ENCODE measurements at regions not wholly inside any gene's neighbourhood (a gene's known extent, or its start where the extent isn't known, plus 50 kb on each side); places are given as distances from the start of the nearest gene placed in this dataset.
"Not testable (repeated sequence)": the region's sequence is repeated elsewhere in the genome, so short reads cannot be mapped to it uniquely, and the experiment has no call there.

DNA sequence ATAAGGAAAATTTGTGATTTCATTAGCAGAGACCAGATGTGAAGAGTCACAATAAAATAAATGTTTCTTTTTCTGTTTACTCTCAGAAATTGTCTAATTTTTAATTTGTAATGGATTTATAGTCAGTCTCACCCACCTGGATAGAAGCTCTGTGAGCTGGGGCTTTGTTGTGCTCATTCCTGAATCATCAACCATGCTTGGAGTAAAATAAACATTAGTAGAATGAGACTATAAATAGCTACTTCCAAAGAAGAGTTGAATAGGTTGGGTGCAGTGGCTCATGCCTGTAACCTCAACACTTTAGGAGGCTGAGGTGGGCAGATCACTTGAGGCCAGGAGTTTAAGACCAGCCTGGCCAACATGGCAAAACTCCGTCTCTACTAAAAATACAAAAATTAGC, 185.3 kb upstream of the FBXO33 start:
- Mint-ChIP-seq H3K36me3 (peaks cover 2% of the 10 kb centered on the region), H3K4me1 (peaks cover 49% of the 10 kb centered on the region), H3K27ac (no peak overlapping the region), H3K27me3 (no peaks in the 10 kb centered on the region), H3K9me3 (peaks cover 9% of the 10 kb centered on the region), H3K4me3 (no peak overlapping the region)

DNA sequence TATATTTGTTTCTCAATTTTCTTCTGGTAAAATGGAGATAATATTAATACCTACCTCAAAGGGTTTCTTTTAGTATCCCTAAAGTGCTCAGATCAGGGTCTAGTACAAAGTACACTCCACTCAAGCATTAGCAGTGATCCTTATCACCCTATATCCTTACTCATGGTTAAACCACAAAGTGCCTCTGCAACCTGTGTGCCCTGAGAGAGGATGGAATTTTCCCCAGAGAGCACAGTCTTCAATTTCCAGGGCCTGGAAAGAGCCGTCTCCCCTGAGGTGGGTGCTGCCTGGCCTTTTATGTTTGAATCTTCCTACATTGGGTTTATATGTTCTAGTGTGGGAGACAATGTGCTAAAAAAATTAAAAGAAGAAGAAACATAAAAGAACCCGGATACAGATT, 183.1 kb upstream of the FBXO33 start:
- peaks cover 41% of the 10 kb centered on the region for H3K4me1 Mint-ChIP-seq
- H3K9me3 Mint-ChIP-seq, result peaks cover 14% of the 10 kb centered on the region
- peaks cover 4% of the 10 kb centered on the region for H3K36me3 Mint-ChIP-seq
- H3K27ac Mint-ChIP-seq, result no peak overlapping the region
- H3K4me3 Mint-ChIP-seq, result no peak overlapping the region
- no peaks in the 10 kb centered on the region for H3K27me3 Mint-ChIP-seq

DNA sequence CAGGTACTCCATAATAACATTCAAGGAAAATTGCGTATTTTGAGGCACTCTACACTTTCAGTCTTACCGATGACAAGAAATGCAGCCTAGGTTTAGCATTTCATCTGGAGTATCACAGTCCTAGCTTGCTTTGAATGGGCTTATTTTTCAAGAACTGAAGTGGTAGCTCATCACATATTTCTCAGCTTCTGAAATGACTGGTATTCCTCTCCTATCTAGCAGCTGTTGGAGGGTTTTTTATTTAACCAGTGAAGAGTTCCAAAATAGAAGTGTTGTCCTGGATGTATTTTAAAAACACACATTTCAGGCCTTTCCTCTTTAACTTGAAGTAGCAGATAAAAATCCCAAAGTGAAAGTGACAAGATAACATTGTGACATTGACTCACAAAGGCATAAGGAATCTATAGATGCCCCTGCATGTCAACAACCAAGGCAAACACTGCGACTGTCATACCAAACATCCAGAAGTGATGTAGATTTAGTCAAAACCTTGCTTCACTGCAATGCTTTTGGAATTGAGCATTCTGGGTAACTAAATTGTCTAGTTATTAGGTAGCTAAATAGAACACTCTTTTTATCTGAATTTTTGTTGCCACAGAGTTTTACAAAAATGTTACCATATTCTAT, 182.2 kb upstream of the FBXO33 start:
- Mint-ChIP-seq H3K4me3 (no peak overlapping the region), H3K36me3 (peaks cover 4% of the 10 kb centered on the region), H3K9me3 (peaks cover 13% of the 10 kb centered on the region), H3K27me3 (no peaks in the 10 kb centered on the region), H3K4me1 (peaks cover 47% of the 10 kb centered on the region), H3K27ac (no peak overlapping the region)

DNA sequence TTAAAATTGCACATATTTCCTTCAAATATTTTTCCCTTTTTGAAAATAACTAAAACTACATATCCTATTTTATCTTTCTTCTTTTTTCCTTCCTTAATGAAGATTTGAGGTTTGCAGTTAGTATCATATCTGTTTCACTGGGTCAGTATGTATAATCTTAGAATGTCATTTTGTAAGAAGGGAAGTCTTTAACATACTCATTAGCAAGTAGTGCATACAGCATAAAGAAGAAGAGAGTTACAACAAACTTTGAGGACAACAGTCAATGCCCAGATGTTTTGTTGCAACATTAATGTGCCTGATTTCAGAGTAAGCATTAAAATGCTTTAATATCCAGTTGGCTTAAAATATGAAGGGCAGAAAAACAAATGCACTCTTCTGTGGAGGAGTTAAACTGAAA, 176.9 kb upstream of the FBXO33 start:
- peaks cover 18% of the 10 kb centered on the region for H3K9me3 Mint-ChIP-seq

DNA sequence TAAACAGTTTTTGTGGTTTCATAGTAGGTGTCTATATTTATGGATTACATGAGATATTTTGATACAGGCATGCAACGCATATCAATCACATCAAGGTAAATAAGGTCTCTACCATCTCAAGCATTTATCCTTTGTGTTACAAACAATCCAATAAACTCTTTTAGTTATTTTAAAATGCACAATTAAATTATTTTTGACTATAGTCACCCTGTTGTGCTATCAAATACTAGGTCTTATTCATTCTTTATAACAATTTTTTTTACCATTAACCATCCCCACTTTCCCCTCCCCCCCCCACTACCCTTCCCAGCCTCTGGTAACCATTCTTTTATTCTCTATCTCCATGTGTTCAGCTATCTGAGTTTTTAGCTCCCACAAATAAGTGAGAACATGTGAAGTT, 175.7 kb upstream of the FBXO33 start:
- peaks cover 18% of the 10 kb centered on the region for H3K9me3 Mint-ChIP-seq

More for the DNA sequence above, 176.9 kb upstream of the FBXO33 start:
- H3K4me3 Mint-ChIP-seq, result no peak overlapping the region
- H3K4me1 Mint-ChIP-seq, result peaks cover 73% of the 10 kb centered on the region
- peaks cover 9% of the 10 kb centered on the region for H3K36me3 Mint-ChIP-seq
- no peaks in the 10 kb centered on the region for H3K27me3 Mint-ChIP-seq
- peak overlapping the region; percentile 6 for H3K27ac Mint-ChIP-seq

DNA sequence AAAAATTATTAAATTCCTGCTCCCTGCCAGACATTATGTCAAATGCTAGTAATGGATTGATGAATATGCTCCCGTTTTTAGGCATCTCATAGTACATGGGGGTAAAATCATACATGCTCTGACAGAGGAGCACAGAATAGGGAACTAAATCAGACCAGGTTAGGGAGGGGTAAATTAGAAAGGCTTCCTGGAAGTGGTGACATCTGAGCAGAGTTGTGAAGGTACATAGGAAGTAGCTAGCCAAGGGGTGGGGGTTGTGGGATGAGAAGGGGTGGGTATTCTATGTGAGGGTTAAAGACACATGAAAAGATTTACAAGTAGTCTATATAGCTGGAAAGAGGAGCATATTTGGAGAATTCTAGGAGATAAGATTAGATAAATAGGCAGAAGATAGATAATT, 171.7 kb upstream of the FBXO33 start:
- Mint-ChIP-seq H3K9me3 (peaks cover 33% of the 10 kb centered on the region), H3K4me1 (peaks cover 65% of the 10 kb centered on the region), H3K27me3 (no peaks in the 10 kb centered on the region), H3K4me3 (no peak overlapping the region), H3K36me3 (peaks cover 23% of the 10 kb centered on the region), H3K27ac (peak overlapping the region; percentile 68)

More for the DNA sequence above, 175.7 kb upstream of the FBXO33 start:
- Mint-ChIP-seq H3K4me1 (peaks cover 78% of the 10 kb centered on the region), H3K4me3 (no peak overlapping the region), H3K36me3 (peaks cover 9% of the 10 kb centered on the region), H3K27ac (no peak overlapping the region), H3K27me3 (no peaks in the 10 kb centered on the region)

DNA sequence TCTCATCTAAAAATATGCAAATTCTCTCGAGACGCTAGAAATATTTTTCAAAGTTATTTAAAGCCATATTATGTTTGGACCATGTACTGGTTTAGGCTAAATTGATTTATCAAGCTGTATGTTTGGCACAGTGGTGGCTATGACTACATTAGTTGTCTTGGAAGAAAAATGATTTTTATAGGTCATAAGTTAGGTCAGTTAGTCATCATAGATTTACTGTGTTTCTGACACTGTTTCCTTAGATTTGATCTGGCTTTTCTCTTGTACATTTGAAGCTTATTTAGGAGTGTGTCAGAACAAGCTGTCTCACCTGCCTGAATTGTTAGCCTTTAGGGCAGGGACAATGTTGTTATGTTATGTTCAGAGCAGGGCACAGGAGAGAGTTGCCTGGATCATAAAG, 161.1 kb upstream of the FBXO33 start:
- Mint-ChIP-seq H3K36me3 (peaks cover 3% of the 10 kb centered on the region), H3K27ac (no peak overlapping the region), H3K4me1 (peaks cover 37% of the 10 kb centered on the region), H3K4me3 (no peak overlapping the region), H3K9me3 (peaks cover 4% of the 10 kb centered on the region), H3K27me3 (no peaks in the 10 kb centered on the region)

DNA sequence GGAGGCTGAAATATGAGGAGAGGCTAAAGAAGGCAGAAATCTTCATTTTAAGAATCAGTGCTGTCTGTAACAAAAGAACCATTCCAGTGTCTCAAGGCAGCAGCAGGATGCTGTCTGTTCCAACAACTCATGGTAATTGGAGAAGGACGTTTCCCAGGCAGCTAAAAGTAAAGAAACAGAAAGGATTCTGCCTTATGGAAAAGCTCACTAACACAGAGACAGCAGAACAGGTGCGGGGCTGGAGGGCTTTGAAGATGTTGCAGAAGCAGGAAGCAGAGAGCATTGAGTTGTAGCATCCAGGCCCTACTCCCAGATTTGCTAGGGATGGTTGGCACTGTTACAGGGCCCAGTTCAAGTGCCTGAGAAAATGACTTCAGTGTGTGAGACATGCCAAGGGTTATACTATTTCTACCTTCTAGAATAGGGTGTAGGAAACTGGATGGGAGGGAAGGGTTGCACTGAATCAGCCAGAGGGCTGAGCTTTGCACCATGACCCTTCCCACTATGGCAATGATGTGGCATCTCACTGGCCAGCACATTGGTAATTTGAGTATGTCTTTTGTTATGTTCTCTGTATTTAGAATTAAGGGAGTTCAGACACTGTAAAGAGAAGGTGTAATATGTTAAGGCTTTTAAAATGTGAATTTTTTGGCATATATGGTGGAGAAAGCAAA, 160.0 kb upstream of the FBXO33 start:
- H3K27me3 Mint-ChIP-seq, result no peaks in the 10 kb centered on the region
- H3K27ac Mint-ChIP-seq, result no peak overlapping the region
- peaks cover 4% of the 10 kb centered on the region for H3K9me3 Mint-ChIP-seq
- peaks cover 37% of the 10 kb centered on the region for H3K4me1 Mint-ChIP-seq
- H3K36me3 Mint-ChIP-seq, result peaks cover 6% of the 10 kb centered on the region
- H3K4me3 Mint-ChIP-seq, result no peak overlapping the region

DNA sequence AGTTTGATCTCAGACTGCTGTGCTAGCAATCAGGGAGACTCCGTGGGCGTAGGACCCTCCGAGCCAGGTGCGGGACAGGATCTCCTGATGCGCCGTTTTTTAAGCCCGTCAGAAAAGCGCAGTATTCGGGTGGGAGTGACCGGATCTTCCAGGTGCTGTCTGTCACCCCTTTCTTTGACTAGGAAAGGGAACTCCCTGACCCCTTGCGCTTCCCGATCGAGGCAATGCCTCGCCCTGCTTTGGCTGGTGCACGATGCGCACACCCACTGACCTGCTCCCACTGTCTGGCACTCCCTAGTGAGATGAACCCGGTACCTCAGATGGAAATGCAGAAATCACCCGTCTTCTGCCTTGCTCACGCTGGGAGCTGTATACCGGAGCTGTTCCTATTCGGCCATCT, 157.6 kb upstream of the FBXO33 start:
- H3K27ac Mint-ChIP-seq, H3K36me3 Mint-ChIP-seq, H3K4me3 Mint-ChIP-seq, H3K27me3 Mint-ChIP-seq, H3K9me3 Mint-ChIP-seq: not testable (repeated sequence)
- H3K4me1 Mint-ChIP-seq, result peaks cover 30% of the 10 kb centered on the region

DNA sequence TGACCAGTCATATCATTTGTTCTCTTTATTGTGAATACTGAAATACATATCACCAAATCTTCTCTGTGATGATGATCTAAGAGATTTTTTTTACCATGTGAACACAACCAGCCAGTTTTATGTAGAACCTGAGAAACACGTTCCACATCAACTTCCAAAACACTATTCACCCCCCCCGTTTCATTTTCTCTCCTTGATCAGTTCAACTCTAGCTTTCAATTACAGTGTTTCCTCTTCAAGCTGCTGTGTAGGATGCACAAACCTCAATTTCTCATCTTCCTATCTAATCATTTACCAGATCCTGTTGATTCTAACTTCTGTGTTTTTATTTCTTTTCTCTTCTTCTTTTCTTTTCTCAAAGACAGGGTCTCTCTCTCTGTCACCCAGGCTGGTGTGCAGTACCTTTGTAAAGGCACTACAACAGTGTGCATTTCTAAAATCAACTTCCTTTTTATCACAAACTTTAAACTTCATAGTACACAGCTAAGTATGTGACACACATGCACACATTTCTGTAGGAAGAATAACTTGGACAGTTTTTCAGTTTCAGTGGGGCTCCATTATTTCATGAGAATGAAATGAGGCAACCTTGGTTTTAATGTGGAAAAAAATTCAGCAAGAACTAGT, 149.9 kb upstream of the FBXO33 start:
- Mint-ChIP-seq H3K4me1 (peaks cover 5% of the 10 kb centered on the region), H3K4me3 (no peak overlapping the region), H3K36me3 (peaks cover 3% of the 10 kb centered on the region), H3K9me3 (no peaks in the 10 kb centered on the region), H3K27ac (no peak overlapping the region), H3K27me3 (no peaks in the 10 kb centered on the region)

DNA sequence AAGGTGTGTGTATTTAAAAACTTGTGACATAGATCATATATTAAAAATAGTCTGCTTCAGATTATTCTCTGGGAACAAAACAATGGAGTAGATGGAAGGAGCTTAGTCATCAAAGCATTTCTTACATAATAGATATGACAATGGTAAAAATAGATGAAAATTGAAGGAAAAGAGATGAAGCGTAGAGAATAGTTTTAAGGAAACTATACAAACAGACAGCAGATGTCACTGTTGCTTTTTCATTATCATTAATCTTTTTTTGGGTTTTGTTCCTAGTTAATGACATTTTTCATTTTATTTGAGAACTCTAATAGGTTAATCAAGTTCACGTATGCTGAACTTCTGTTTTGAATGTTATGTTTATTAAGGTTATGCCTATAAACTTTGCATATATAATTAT, 149.2 kb upstream of the FBXO33 start:
- H3K27me3 Mint-ChIP-seq, result no peaks in the 10 kb centered on the region
- no peak overlapping the region for H3K4me3 Mint-ChIP-seq
- H3K36me3 Mint-ChIP-seq, result peaks cover 5% of the 10 kb centered on the region
- no peaks in the 10 kb centered on the region for H3K9me3 Mint-ChIP-seq
- no peak overlapping the region for H3K27ac Mint-ChIP-seq
- H3K4me1 Mint-ChIP-seq, result peaks cover 5% of the 10 kb centered on the region

DNA sequence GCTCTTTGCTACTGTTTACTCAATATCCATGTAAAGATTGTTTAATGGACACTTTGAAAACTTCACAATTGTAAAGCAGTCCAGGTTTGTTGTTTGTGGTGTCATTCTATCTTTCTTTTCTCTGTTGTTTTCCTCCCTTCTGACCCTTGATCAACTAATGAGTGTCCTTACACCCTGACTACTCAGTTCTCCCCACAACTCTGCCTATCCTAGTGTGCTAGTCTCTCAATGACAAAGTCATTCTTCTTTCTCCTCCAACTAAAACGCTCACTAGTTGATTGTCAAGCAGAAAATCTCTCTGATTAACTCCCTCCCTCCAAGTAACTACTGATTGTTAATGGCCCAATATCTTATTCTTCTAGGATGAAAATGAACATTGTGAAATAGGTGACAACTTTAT, 148.5 kb upstream of the FBXO33 start:
- Mint-ChIP-seq H3K4me3 (no peak overlapping the region), H3K4me1 (peaks cover 5% of the 10 kb centered on the region), H3K27me3 (no peaks in the 10 kb centered on the region), H3K9me3 (no peaks in the 10 kb centered on the region), H3K27ac (no peak overlapping the region), H3K36me3 (peaks cover 5% of the 10 kb centered on the region)

DNA sequence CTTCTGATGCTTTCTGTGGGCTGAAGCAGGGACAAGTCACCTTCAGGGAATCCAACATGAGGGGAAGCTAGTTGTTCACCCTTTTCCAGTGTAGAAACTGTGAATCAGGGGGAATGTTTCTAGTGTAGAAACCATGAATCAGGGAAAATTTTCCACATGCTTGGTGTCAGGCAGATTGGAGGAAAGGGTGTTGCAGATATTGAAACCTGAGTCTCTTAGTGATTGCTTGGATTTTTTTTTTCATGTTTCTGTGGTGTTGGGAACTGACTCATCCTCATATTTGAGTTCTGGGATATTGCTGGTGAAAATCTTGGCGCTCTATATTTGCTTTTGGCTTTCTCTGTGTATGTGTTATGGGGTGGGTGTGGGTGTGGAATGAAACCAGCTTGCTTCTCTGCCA, 144.5 kb upstream of the FBXO33 start:
- Mint-ChIP-seq H3K4me1 (no peaks in the 10 kb centered on the region), H3K4me3 (no peak overlapping the region), H3K27me3 (no peaks in the 10 kb centered on the region), H3K9me3 (peaks cover 14% of the 10 kb centered on the region), H3K36me3 (peaks cover 7% of the 10 kb centered on the region), H3K27ac (no peak overlapping the region)

DNA sequence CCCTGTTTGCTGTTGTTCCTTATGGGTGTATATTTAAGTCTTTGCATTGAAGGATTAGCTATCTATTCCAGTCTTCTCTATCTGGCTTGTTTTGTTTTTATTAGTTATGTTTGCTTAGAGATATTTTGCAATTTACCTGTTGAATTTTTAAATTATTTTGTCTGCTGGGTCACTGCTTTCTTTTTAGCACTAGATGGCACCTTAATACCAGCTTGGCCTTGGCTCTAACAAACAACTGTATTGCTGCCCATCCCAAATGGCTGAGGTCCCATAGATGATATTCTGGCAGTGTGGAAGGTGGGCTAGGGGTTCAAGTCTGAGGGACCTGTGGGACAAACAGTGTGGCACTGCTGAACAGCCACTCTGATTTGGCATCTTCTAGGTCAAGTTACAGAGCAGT, 144.0 kb upstream of the FBXO33 start:
- Mint-ChIP-seq H3K27me3 (no peaks in the 10 kb centered on the region), H3K4me3 (no peak overlapping the region), H3K4me1 (no peaks in the 10 kb centered on the region), H3K36me3 (peaks cover 7% of the 10 kb centered on the region), H3K9me3 (peaks cover 14% of the 10 kb centered on the region), H3K27ac (no peak overlapping the region)

DNA sequence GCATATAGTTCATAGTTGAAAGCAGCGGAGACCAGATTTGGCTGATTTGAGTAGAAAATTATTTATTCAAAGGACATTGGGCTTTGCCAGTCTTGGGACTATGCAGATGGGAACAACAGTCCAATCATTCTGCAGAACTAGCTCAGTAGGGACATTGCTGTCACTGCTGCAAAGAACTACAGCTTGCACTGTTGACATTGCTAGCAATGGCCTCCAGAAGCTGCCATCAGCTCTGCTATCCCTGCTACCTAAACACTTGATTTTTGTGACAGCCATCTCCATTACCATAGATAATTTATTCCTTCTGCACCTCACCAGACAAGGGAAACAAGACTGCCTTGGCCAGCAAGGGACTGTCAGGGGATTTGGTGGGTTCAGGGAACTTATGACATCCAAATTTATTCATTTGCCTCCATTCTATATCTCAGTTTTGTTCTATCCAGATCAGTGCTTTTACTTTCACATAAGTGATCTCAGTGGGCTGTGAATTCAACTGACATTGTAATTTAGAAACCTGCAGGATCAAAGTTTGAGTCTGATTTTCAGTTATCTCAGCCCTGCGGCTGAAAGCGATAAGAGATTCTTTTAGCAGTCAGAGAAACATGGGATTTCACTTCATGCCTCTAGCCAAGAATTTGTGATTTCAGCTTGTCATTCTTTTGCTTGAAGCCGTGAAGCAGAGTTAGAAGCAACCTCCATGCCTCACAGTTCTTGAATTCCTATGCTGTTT, 136.7 kb upstream of the FBXO33 start:
- no peak overlapping the region for H3K27ac Mint-ChIP-seq
- peaks cover 4% of the 10 kb centered on the region for H3K36me3 Mint-ChIP-seq
- peaks cover 8% of the 10 kb centered on the region for H3K9me3 Mint-ChIP-seq
- H3K4me3 Mint-ChIP-seq, result no peak overlapping the region
- H3K27me3 Mint-ChIP-seq, result no peaks in the 10 kb centered on the region
- no peaks in the 10 kb centered on the region for H3K4me1 Mint-ChIP-seq

DNA sequence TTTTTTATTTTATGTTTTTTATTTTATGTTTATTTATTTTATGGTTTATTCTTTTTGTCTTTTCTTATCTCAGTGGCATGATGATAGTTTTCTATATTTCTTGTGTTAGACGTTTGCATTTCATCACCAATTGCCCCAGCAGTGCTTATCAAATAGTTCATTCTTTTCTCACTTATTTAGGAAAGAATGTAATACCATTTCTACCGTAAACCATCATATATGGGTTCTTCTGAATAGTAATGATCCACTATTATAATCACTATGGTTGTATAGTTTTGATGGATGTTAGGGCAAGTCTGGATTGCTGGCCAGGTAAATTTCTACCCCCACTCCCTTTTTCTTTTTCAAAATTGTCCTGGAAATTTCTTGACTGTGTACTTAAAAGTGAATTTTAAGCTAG, 134.6 kb upstream of the FBXO33 start:
- Mint-ChIP-seq H3K9me3 (no peaks in the 10 kb centered on the region), H3K4me3 (no peak overlapping the region), H3K36me3 (peaks cover 2% of the 10 kb centered on the region), H3K27ac (no peak overlapping the region), H3K27me3 (no peaks in the 10 kb centered on the region), H3K4me1 (no peaks in the 10 kb centered on the region)
